Right ventricle myocardium superior (tissue), 1 donor: ENCODE measurements at regions not wholly inside any gene's neighbourhood (a gene's known extent, or its start where the extent isn't known, plus 50 kb on each side); places are given as distances from the start of the nearest gene placed in this dataset.

Experiments
- ATAC-seq: fragments of 200-7000 bp; cut with Tn5 transposase; one replicate; pipeline ENCODE4 v1.9.1; 2020; ENCODE audit warnings: mild to moderate bottlenecking; ENCODE audit not compliant: poor library complexity
- DNase-seq: peaks from one replicate; pipeline ENCODE4 v3.0.0-alpha.2; 2020
- intact Hi-C: fragments of 100-400 bp; cut with DNase I; formaldehyde crosslinking; loops from one replicate; pipeline ENCODE4 v1.11.2; 2022
- donor health status: DM: no; HTN: yes; CAD: no; lungs with severe emphysema.

DNA sequence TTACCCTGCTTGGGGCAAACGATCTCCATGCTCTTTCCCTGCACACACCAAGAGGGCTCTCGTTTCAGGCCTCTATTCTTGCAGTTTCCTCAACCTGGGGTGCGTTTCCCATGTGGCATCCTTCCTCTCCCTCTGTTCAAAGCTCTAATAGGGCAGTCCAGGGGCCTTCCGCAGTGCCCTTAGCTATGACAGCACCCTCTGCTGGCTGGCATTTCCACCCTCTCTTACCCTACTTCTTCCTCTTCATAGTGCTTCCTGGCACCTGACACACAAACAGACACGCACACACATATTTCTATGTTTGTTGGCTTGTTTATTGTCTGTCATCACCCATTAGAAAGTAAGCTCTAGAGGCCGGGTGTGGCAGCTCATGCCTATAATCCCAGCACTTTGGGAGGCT, 294.0 kb downstream of the CLIC5 start:
- DNase-seq (no peak), ATAC-seq (no peak)
- intact Hi-C loops: no loop called here

DNA sequence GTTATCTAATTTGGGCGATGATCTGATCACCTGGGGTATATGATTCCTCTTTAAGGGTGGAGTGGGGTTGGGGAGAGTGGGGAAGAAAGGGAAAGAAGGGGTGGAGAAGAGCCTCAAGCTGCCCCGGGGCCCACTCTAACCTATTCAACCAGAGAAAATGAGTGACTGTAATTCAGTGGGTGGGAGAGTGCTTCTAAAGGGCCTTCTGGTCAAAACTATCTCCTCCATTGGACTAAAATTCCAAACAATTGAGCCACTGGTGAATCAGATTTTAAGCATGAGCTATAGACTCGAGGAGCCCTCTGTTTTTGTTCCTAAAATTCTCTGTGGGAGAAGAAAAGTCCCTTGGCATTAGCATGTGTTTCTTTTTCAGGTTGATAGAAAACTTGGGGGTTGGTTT, 296.8 kb downstream of the CLIC5 start:
- ATAC-seq (no peak), DNase-seq (no peak)
- intact Hi-C loops: no loop called here

DNA sequence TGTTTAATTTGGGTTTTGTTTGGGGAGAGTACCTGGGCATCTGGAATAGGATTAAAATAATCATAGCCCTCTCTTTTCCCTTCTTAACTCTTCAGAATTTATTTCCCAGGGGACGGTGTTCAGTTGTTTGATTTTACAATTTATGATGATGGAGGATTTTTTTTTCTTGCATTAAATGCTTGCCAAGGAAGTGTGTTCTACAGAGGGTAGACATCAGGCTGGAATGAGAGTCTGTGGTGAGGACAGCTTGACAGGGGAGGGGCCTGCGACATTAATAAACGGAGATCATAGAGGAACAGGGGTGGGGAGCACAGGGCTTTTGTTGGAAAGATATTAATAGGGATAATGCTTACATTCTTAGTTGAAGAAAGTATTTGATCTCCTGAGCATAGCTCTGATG, 297.5 kb downstream of the CLIC5 start:
- intact Hi-C loops: no loop called here
- DNase-seq (no peak), ATAC-seq (no peak)

DNA sequence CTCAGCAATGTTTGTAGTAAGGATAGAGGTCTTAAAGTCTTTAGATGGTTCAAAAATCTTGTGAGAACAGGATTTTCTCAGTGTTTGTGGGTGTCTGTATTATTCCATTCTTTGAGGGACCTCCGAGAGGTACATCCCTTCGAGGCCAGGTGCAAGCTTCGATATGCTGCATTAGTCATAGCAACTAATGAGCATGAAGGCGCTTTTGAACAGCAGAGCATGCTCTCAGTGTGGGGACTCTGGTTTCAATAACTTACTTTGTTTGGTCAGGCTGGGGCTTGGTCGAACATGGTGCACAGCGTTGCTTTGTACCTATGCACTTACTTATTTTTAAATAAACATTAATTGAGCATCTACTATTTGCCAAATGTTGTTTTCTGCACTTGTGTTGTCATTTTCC, 297.9 kb downstream of the CLIC5 start:
- intact Hi-C loops: no loop called here
- ATAC-seq (no peak), DNase-seq (no peak)

DNA sequence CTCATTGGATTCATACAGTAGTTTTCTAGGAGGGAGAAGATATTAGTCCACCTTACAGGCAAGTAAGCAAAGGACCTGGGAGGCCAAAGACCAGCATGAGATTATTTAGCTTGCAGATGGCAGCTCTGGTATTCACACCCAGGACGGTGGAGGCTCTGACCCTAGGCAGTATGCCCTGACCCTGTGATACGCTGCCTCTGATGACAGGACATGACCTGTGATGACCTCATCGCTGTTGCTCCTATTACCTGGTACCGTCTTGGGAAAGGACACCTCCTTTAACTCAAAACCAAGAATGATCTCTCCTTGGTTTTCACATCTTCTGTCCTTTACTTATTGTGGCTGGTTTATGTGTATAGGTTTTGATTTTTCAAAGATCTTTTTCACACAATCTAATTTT, 298.6 kb downstream of the CLIC5 start:
- ATAC-seq (no peak), DNase-seq (no peak)
- intact Hi-C loops: no loop called here

DNA sequence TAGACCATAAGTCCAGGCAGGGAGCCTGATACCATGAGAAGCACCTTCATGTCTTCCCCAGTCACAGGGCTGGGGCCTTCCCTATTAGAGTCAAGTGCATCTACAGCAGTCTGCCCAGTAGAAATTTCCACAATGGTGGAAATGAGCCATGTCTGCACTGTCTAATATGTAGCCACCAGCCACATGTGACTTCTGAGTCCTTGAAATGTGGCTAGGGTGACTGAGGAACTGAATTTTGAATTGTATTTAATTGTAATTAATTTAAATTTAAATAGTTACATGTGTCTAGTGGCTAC, 300.2 kb downstream of the CLIC5 start:
- DNase-seq (no peak), ATAC-seq (no peak)
- intact Hi-C loops: loop anchor here (2.0 kb wide), 1 partner anchor 1061 kb away; no protein-coding TSS in a partner anchor

DNA sequence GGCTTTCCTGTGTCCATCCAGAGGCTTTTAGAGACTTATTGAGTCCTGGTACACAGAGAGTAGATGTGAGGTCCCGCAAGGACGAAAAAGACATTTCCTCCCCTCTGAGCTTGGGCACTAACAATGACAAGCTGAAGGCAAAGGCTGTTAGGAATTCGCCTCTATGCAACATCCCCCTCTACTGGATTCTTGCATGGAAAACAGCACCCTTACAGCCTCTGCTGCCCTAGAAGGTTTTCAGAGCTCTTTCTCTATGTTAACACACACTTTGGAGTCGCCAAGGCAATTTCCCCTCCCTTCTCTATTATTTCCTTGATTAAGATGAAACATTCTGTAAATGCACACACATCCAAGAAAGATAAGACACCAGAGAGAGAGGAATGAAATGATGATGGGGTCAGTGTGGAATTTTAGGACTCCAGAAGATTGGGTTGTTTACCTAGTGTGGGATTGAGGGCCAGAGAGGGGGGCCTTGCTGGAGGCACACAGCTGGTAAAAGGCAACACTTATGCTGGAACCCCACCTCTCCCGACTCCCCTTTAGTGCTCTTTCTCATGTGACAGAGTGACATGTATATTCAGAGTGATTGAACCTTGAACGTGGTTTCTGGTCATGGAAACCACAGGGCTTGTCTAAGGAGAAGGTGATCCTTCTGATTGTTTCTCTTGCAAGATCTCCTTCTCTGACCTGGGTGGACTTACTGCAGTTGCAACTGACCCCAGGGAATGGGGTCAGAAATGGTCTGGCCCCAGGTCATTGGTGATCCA, 300.7 kb downstream of the CLIC5 start:
- intact Hi-C loops: loop anchor here (2.0 kb wide), 1 partner anchor 1060 kb away; no protein-coding TSS in a partner anchor
- DNase-seq (no peak), ATAC-seq (peak; percentile 96)

DNA sequence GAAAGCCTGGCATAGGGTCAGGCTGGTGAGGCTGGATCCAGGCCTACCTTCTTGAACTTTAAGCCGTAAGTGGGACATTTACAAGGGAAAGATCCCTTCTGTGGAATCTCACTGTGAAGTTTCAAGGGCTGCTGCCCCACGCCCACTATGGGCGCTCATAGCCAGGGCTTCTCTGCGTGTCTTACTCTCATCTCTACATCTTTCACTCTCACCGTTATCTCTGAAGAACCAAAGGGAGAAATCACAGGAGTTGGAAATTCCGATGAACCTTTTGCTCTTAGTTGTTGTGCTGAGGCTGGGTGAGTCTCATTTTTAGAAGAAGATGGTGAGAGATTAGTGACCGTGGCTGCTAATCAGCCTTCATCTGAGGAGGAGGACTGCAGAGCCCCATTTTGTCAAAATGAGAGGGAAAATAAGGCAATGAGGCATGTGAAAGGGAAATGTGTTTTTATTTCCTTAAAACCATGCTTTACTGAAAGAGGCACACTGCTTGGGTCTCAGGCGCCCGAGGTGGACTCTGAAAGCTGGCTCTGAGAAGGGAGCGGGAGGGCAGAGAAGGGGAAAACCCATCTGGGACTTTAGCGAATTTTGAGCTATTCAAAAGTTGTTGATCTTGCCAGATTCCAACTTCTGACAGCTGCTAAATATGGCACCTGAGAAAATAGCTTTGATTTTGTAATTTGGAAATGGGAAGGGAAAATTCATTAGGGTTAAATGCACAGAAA, 301.5 kb downstream of the CLIC5 start:
- intact Hi-C loops: loop anchor here (2.0 kb wide), 1 partner anchor 1059 kb away; no protein-coding TSS in a partner anchor
- DNase-seq: no peak
- ATAC-seq: no peak
